ENCODE measurements at regions not wholly inside any gene's neighbourhood (a gene's known extent, or its start where the extent isn't known, plus 50 kb on each side); places are given as distances from the start of the nearest gene placed in this dataset.

DNA sequence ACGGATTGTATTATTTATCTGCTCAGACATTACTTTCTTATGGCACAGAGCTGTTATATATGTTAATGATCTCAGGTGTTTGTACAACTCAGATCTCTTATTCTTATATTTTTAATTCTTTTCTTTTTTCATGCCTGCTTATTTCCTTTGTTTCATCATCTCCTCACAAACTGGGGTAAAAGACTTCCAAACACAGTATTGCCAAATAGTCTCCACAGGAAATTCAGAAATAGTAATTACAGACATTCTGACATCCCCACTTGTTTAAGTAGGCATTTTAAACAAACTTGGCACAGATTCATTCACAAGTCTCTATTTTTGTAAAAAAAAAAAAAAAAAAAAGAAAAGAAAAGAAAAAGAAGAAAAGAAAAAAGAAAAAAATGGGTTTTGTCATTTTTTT, 129.7 kb upstream of the USP38 start:
- no peak for DNase-seq (ENCODE audit: low spot score, unreplicated experiment)
- H3K27ac Mint-ChIP-seq = no peak overlapping the region
- H3K9me3 Mint-ChIP-seq (ENCODE audit: low read depth) = peaks cover 3% of the 10 kb centered on the region
- no peaks in the 10 kb centered on the region for H3K4me1 Mint-ChIP-seq (ENCODE audit: low read depth)
- H3K4me3 Mint-ChIP-seq (ENCODE audit: low read depth) = no peak overlapping the region
- H3K36me3 Mint-ChIP-seq (ENCODE audit: insufficient read depth) = no peaks in the 10 kb centered on the region
- TF ChIP-seq, protein P1, sequence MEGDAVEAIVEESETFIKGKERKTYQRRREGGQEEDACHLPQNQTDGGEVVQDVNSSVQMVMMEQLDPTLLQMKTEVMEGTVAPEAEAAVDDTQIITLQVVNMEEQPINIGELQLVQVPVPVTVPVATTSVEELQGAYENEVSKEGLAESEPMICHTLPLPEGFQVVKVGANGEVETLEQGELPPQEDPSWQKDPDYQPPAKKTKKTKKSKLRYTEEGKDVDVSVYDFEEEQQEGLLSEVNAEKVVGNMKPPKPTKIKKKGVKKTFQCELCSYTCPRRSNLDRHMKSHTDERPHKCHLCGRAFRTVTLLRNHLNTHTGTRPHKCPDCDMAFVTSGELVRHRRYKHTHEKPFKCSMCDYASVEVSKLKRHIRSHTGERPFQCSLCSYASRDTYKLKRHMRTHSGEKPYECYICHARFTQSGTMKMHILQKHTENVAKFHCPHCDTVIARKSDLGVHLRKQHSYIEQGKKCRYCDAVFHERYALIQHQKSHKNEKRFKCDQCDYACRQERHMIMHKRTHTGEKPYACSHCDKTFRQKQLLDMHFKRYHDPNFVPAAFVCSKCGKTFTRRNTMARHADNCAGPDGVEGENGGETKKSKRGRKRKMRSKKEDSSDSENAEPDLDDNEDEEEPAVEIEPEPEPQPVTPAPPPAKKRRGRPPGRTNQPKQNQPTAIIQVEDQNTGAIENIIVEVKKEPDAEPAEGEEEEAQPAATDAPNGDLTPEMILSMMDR (IDR thresholded peaks at IDR 0.05; ENCODE audit: unreplicated experiment) = no peak
- no peaks in the 10 kb centered on the region for H3K27me3 Mint-ChIP-seq

DNA sequence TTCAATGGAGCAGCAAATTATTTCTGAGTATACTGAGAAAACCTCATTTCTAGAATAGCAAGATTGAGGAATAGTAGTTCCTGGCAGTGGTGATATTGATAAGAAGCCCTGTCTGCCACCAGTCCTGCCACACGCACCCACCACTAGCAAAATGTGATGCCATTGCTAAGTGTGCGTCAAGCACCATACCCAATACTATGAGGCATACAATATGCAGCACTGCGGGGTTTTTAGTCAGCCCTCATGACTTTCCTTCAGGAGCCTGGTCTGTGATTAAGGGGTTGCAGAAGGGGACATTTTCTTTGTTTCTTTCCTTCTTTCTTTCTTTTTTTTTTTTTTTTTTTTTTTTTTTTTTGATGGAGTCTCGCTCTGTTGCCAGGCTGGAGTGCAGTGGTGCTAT, 128.7 kb upstream of the USP38 start:
- Mint-ChIP-seq H3K36me3 (ENCODE audit: insufficient read depth) (no peaks in the 10 kb centered on the region), H3K4me1 (ENCODE audit: low read depth) (no peaks in the 10 kb centered on the region)
- TF ChIP-seq, protein P1 (IDR thresholded peaks at IDR 0.05; ENCODE audit: unreplicated experiment) = no peak

GRCh38 chr4:143071351-143071750, 113.4 kb upstream of the USP38 start:
- DNase-seq (ENCODE audit: low spot score, unreplicated experiment) = no peak
- peaks cover 4% of the 10 kb centered on the region for H3K9me3 Mint-ChIP-seq (ENCODE audit: low read depth)
- H3K4me1 Mint-ChIP-seq (ENCODE audit: low read depth) = no peaks in the 10 kb centered on the region
- H3K4me3 Mint-ChIP-seq (ENCODE audit: low read depth) = no peak overlapping the region
- TF ChIP-seq, protein P1 (IDR thresholded peaks at IDR 0.05; ENCODE audit: unreplicated experiment) = no peak
- no peak overlapping the region for H3K27ac Mint-ChIP-seq
- H3K27me3 Mint-ChIP-seq = no peaks in the 10 kb centered on the region
- H3K36me3 Mint-ChIP-seq (ENCODE audit: insufficient read depth) = no peaks in the 10 kb centered on the region

More for the DNA sequence above, 128.7 kb upstream of the USP38 start:
- Mint-ChIP-seq H3K4me3 (ENCODE audit: low read depth) (no peak overlapping the region), H3K27me3 (no peaks in the 10 kb centered on the region), H3K27ac (no peak overlapping the region), H3K9me3 (ENCODE audit: low read depth) (peaks cover 3% of the 10 kb centered on the region)
- DNase-seq (ENCODE audit: low spot score, unreplicated experiment) = no peak

DNA sequence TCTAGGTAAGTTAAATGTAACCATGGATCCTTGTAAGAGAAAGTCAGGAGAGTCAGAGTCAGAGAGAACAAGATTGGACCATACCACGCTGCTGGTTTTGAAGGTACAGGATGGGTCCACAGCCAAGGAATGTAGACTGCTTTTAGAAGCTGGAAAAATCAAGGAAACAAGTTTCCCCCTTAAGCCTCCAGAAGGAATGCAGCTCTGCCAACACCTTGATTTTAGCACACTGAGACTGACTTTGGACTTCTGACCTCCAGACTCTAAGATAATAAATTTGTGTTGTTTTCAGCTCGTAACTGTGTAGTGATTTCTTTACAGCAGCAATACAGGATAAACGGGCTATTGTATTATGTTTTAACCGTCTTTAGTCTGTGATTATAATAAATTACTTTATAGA, 108.0 kb upstream of the USP38 start:
- peaks cover 4% of the 10 kb centered on the region for H3K4me1 Mint-ChIP-seq (ENCODE audit: low read depth)
- DNase-seq (ENCODE audit: low spot score, unreplicated experiment) = no peak
- no peaks in the 10 kb centered on the region for H3K9me3 Mint-ChIP-seq (ENCODE audit: low read depth)
- H3K27me3 Mint-ChIP-seq = no peaks in the 10 kb centered on the region
- TF ChIP-seq, protein P1 (IDR thresholded peaks at IDR 0.05; ENCODE audit: unreplicated experiment) = no peak
- no peak overlapping the region for H3K4me3 Mint-ChIP-seq (ENCODE audit: low read depth)
- peak overlapping the region; percentile 6 for H3K27ac Mint-ChIP-seq
- no peaks in the 10 kb centered on the region for H3K36me3 Mint-ChIP-seq (ENCODE audit: insufficient read depth)

- Mint-ChIP-seq H3K4me1 (ENCODE audit: low read depth) (peaks cover 2% of the 10 kb centered on the region), H3K9me3 (ENCODE audit: low read depth) (no peaks in the 10 kb centered on the region), H3K4me3 (ENCODE audit: low read depth) (no peak overlapping the region), H3K27ac (no peak overlapping the region), H3K27me3 (no peaks in the 10 kb centered on the region), H3K36me3 (ENCODE audit: insufficient read depth) (no peaks in the 10 kb centered on the region)
- TF ChIP-seq, protein P1 (IDR thresholded peaks at IDR 0.05; ENCODE audit: unreplicated experiment) = no peak
- DNase-seq (ENCODE audit: low spot score, unreplicated experiment) = no peak
Observed at GRCh38 chr4:143082701-143083100, 102.0 kb upstream of the USP38 start.
